ENCODE measurements at regions not wholly inside any gene's neighbourhood (a gene's known extent, or its start where the extent isn't known, plus 50 kb on each side); places are given as distances from the start of the nearest gene placed in this dataset.

DNA sequence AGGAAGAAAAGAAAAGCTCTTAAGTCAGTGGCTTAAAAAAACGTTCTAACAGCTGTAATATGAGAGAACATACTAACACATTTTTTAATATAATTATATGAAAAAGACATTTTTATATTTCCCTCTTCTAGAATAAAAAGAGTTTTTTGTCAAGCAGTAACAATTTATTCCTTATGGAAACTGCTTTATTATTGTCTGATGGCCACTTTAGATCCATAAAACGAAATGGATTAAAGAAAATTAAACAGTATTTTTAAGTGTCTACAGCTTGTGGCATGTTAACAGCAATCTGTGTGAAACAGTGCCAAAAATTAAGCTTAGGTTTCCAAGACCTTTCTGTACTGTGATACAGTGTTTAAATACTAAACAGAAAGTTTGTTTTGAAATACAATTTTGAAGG is 55.5 kb upstream of the TENM3 start:
- no peak for ATAC-seq
- no peaks in the 10 kb centered on the region for H3K9me3 ChIP-seq (ENCODE audit: control insufficient read depth, low read length)
- no peak overlapping the region for H3K4me3 ChIP-seq (ENCODE audit: low read length)
- intact Hi-C loops (cut with DNase I): no loop called here
- no peak overlapping the region for H3K27ac ChIP-seq (ENCODE audit: low read length)
- H3K4me1 ChIP-seq (ENCODE audit: control insufficient read depth, insufficient read depth, low read length): no peaks in the 10 kb centered on the region
- 29% methylated on average over 2 of the region's 2 CpGs for WGBS
- no peaks in the 10 kb centered on the region for H3K27me3 ChIP-seq (ENCODE audit: control insufficient read depth, insufficient read depth)
- no peak for DNase-seq

DNA sequence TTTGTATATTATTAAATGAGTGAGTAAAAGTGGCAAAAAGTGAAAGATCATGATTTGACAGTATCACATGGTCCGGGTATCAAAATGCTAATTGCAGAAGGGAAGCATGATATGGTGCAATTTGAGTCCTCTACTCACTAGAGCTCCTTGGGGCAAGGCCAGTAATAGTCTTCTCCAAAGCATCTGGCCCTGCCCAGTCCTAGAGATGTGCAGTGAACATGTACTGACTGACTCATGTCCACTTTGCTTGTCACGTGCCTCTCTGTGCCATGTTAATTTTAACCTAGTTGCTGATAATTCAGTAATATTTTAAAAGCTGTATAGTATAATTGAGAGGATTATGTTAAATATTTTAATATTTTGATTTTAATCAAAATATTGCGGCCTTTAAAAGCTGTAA is 54.6 kb upstream of the TENM3 start:
- Histone ChIP-seq H3K4me1 (ENCODE audit: control insufficient read depth, insufficient read depth, low read length) (no peaks in the 10 kb centered on the region), H3K4me3 (ENCODE audit: low read length) (no peak overlapping the region), H3K27ac (ENCODE audit: low read length) (no peak overlapping the region), H3K27me3 (ENCODE audit: control insufficient read depth, insufficient read depth) (no peaks in the 10 kb centered on the region), H3K9me3 (ENCODE audit: control insufficient read depth, low read length) (no peaks in the 10 kb centered on the region)
- intact Hi-C loops (cut with DNase I): no loop called here
- ATAC-seq (no peak), DNase-seq (no peak)
- WGBS: 84% methylated on average over 3 of the region's 3 CpGs

DNA sequence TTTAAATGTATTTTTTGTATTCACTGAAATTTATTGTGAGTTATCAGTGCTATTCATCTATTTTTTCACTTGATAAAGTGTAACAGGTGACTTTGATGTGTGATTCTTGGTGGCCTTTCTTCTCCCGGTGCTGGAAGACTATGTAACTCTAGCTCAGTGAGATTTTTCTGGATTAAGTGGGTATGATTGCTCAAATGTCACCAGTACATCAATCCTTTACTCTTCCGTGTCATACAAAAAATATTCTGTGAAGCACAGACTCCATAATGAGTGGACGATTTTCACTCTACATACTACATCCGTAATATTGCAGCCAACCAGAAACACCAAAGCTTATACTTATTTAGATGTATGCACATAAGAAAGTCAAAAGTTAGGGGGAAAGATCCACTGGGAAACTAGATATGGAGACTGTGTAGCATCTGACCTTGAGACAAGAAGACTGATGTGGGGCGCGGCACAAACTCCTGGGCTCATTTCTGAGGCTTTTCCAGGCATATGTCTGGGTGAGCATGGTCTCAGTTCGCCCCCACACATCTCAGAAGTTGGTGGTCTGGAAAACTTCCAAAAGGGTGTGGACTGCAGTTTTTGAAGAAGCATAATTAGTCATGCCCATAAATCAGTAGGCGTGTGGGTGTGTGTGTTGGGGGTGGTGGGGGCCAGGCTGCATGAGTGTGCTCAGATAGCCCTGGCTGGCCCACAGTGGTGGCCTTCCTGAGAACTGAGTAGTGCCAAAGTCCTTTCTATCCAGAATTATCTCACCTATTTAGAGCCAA is 53.9 kb upstream of the TENM3 start:
- intact Hi-C loops (cut with DNase I): no loop called here
- H3K4me3 ChIP-seq (ENCODE audit: low read length): no peak overlapping the region
- H3K27me3 ChIP-seq (ENCODE audit: control insufficient read depth, insufficient read depth): no peaks in the 10 kb centered on the region
- no peaks in the 10 kb centered on the region for H3K4me1 ChIP-seq (ENCODE audit: control insufficient read depth, insufficient read depth, low read length)
- DNase-seq (no peak), ATAC-seq (no peak)
- H3K9me3 ChIP-seq (ENCODE audit: control insufficient read depth, low read length): no peaks in the 10 kb centered on the region
- no peak overlapping the region for H3K27ac ChIP-seq (ENCODE audit: low read length)
- WGBS: 81% methylated on average over 8 of the region's 8 CpGs

- Histone ChIP-seq H3K9me3 (ENCODE audit: control insufficient read depth, low read length) (no peaks in the 10 kb centered on the region), H3K27me3 (ENCODE audit: control insufficient read depth, insufficient read depth) (no peaks in the 10 kb centered on the region), H3K27ac (ENCODE audit: low read length) (no peak overlapping the region), H3K4me3 (ENCODE audit: low read length) (no peak overlapping the region), H3K4me1 (ENCODE audit: control insufficient read depth, insufficient read depth, low read length) (no peaks in the 10 kb centered on the region)
- ATAC-seq (no peak), DNase-seq (no peak)
- 60% methylated on average over 8 of the region's 8 CpGs for WGBS
- intact Hi-C loops (cut with DNase I): no loop called here
Observed at GRCh38 chr4:182190306-182190705, 52.9 kb upstream of the TENM3 start.

DNA sequence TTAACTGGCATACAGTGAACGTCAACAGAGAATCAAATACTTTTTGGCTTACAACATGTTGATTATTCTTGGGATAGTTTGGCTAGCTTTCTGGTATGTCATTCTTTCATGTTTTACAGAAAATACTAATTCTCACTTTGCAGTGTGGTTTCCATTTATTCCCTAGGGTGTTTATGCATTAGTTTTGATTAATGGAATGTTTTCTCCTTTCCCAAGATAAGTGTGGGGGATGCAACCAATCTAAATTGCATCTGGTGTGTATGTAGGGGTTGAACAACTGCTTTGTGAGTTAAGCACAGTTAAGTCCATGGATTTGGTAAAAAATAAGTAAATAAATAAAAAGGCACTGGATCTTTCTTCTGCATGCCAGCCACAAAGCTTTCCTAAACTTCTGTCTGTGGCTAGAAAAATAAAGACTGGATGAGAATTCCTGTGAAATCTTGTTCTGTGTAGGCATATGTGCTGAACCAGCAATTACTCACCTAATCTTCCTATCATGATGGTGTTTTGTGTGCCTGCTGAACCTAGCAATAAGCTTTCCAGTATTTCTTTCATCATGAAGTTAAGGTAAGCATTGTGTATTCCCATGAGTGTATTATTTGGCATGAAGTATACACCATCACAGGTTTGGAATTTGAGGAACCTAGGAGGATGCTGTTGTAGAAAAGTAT is 50.6 kb upstream of the TENM3 start:
- Histone ChIP-seq H3K4me1 (ENCODE audit: control insufficient read depth, insufficient read depth, low read length) (no peaks in the 10 kb centered on the region), H3K9me3 (ENCODE audit: control insufficient read depth, low read length) (no peaks in the 10 kb centered on the region), H3K27ac (ENCODE audit: low read length) (no peak overlapping the region), H3K27me3 (ENCODE audit: control insufficient read depth, insufficient read depth) (no peaks in the 10 kb centered on the region), H3K4me3 (ENCODE audit: low read length) (no peak overlapping the region)
- intact Hi-C loops (cut with DNase I): no loop called here
- ATAC-seq (no peak), DNase-seq (no peak)
- 28% methylated on average over 1 of the region's 1 CpG for WGBS

DNA sequence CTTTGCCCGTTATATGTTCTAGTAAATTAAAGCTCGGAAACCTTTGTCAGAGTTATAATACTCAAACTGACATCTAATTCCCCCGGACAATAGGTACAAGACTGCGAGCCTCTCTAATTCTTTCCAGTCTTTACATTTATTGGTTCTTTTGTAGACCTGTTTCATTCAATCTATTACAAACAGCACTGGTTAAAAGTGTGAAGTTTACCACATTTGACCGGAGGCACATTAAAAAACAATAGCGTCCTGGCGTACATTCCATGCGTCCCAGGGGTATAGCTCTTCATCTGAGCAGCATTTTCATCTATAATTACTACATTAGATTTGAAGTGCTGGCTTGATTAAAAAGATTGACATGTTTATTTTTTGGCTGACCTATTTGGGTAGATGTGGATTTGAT is 49.9 kb upstream of the TENM3 start:
- H3K4me3 ChIP-seq (ENCODE audit: low read length): no peak overlapping the region
- no peak for ATAC-seq
- intact Hi-C loops (cut with DNase I): no loop called here
- no peak overlapping the region for H3K27ac ChIP-seq (ENCODE audit: low read length)
- H3K4me1 ChIP-seq (ENCODE audit: control insufficient read depth, insufficient read depth, low read length): no peaks in the 10 kb centered on the region
- H3K9me3 ChIP-seq (ENCODE audit: control insufficient read depth, low read length): no peaks in the 10 kb centered on the region
- no peaks in the 10 kb centered on the region for H3K27me3 ChIP-seq (ENCODE audit: control insufficient read depth, insufficient read depth)
- DNase-seq: no peak
- 90% methylated on average over 8 of the region's 8 CpGs for WGBS

Small RNA genes in the stretch of these regions (microRNA-seq; reads per million reads assigned to microRNA genes)
- gene MIR1305: 0.84 to 1.1 reads per million in 2 donors
